Endothelial cell of umbilical vein (primary cell): ENCODE measurements at regions not wholly inside any gene's neighbourhood (a gene's known extent, or its start where the extent isn't known, plus 50 kb on each side); places are given as distances from the start of the nearest gene placed in this dataset.
A peak's percentile ranks its signal among the peaks of the same experiment; 100 is the strongest.

ENCODE experiments used
- BruUV-seq: library from RNA; stranded (reverse); fragments of 400-500 nt; replicated peaks from 2 replicates; lab custom pipeline; 2021; lab: Mats Ljungman, UMichigan
- CTCF ChIA-PET: fragments of 300-600, 350-600 bp; sonication (Branson Sonifier 250); formaldehyde crosslinking; loops from one replicate; lab custom pipeline; 2021; ENCODE audit warnings: antibody characterized with exemption, inconsistent platforms; lab: Charles Lee
- POLR2A ChIA-PET: fragments of 300-600, 350-600 bp; sonication (Branson Sonifier 250); formaldehyde crosslinking; loops from one replicate; lab custom pipeline; 2021; ENCODE audit warnings: antibody characterized with exemption, inconsistent platforms; lab: Charles Lee
- DNase-seq: peaks from one replicate; pipeline ENCODE4 v3.0.0-alpha.2; 2011; ENCODE audit warnings: low read depth, low spot score
- FAIRE-seq: peaks from 2 replicates; lab custom pipeline; 2011; peaks lifted over from hg19 to GRCh38; lab: Jason Lieb, UNC
- H2AFZ ChIP-seq: 2 replicates; pipeline ENCODE4 v1.6.0; 2012; ENCODE audit warnings: low read depth, low read length, control low read depth, inconsistent platforms
- H3K27ac ChIP-seq: 2 replicates; pipeline ENCODE4 v1.5.1; 2011; ENCODE audit warnings: low read depth, mild to moderate bottlenecking, control low read depth, low read length, moderate library complexity; ENCODE audit not compliant: insufficient read depth
- H3K27me3 ChIP-seq, 2 experiments: 2 replicates each; pipeline versions ENCODE4 v1.6.0 to v1.6.1; 2011; ENCODE audit warnings: low read length in 2 of 2, mixed read lengths in 1 of 2; ENCODE audit not compliant: control insufficient read depth in 2 of 2, insufficient read depth in 2 of 2
- H3K36me3 ChIP-seq, 2 experiments: 2 replicates in 1 of 2; 3 replicates in 1 of 2; pipeline ENCODE4 v1.5.1; 2011; ENCODE audit warnings: low read length in 2 of 2, mild to moderate bottlenecking in 1 of 2, moderate library complexity in 1 of 2; ENCODE audit not compliant: control insufficient read depth in 2 of 2, insufficient read depth in 2 of 2; ENCODE audit errors: extremely low read depth in 1 of 2
- H3K4me1 ChIP-seq: 3 replicates; pipeline ENCODE4 v1.5.1; 2011; ENCODE audit warnings: mild to moderate bottlenecking, low read length; ENCODE audit not compliant: control insufficient read depth, insufficient read depth; ENCODE audit errors: extremely low read depth
- H3K4me2 ChIP-seq: 2 replicates; pipeline ENCODE4 v1.6.1; 2011; ENCODE audit warnings: low read length, control low read depth, mixed read lengths; ENCODE audit not compliant: insufficient read depth
- H3K4me3 ChIP-seq, 3 experiments: fragments of 200-600 bp in 1 of 3; sonication (generic), shearing (Covaris generic) in 1 of 3; replicated peaks in 1 of 3; 2 replicates each; pipeline ENCODE4 v1.5.1; 2011 to 2016; ENCODE audit warnings: control low read depth in 3 of 3, low read length in 3 of 3, mild to moderate bottlenecking in 2 of 3, inconsistent platforms in 1 of 3, low read depth in 1 of 3, moderate library complexity in 1 of 3; ENCODE audit not compliant: insufficient read depth in 1 of 3
- H3K79me2 ChIP-seq: 2 replicates; pipeline ENCODE4 v1.6.0; 2012; ENCODE audit warnings: low read length, inconsistent platforms; ENCODE audit not compliant: control insufficient read depth, insufficient read depth
- H3K9ac ChIP-seq: replicated peaks from 2 replicates; pipeline ENCODE3; 2011; ENCODE audit warnings: low read length, control low read depth; ENCODE audit not compliant: insufficient read depth; ENCODE audit errors: extremely low read depth
- H3K9me1 ChIP-seq: replicated peaks from 3 replicates; pipeline ENCODE4 v1.6.0; 2011; ENCODE audit warnings: mild to moderate bottlenecking, low read length; ENCODE audit not compliant: control insufficient read depth, insufficient read depth; ENCODE audit errors: extremely low read depth
- H3K9me3 ChIP-seq: replicated peaks from 2 replicates; pipeline ENCODE4 v1.5.1; 2012; ENCODE audit warnings: low read length, inconsistent platforms; ENCODE audit not compliant: control insufficient read depth, insufficient read depth
- H4K20me1 ChIP-seq: replicated peaks from 2 replicates; pipeline ENCODE3; 2011; ENCODE audit warnings: mild to moderate bottlenecking, low read length; ENCODE audit not compliant: control insufficient read depth, insufficient read depth; ENCODE audit errors: extremely low read depth
- CTCF ChIP-seq, 2 donors: IDR thresholded peaks; 1 replicate in 1 of 2; 2 replicates in 1 of 2; pipeline ENCODE4 v1.5.1; 2011; ENCODE audit warnings: low read length in 2 of 2, mild to moderate bottlenecking in 2 of 2, moderate library complexity in 2 of 2, control low read depth in 1 of 2, inconsistent platforms in 1 of 2, low read depth in 1 of 2; ENCODE audit not compliant: insufficient read depth in 1 of 2; ENCODE audit errors: extremely low read depth in 1 of 2
- EZH2 ChIP-seq: IDR thresholded peaks from 2 replicates; pipeline ENCODE4 v1.6.1; 2012; ENCODE audit warnings: borderline replicate concordance, low read depth, mild to moderate bottlenecking, moderate library complexity, low read length, inconsistent platforms; ENCODE audit not compliant: severe bottlenecking
- FOS ChIP-seq: IDR thresholded peaks from 2 replicates; pipeline ENCODE4 v1.6.1; 2011; ENCODE audit warnings: mild to moderate bottlenecking, low read length, moderate library complexity, borderline replicate concordance; ENCODE audit not compliant: insufficient read depth
- GATA2 ChIP-seq: IDR thresholded peaks from 2 replicates; pipeline ENCODE4 v1.7.0; 2011; ENCODE audit warnings: low read depth, mild to moderate bottlenecking, moderate library complexity, mixed read lengths, low read length; ENCODE audit not compliant: insufficient read length, insufficient read depth
- JUN ChIP-seq: IDR thresholded peaks from 2 replicates; pipeline ENCODE4 v1.6.1; 2011; ENCODE audit warnings: borderline replicate concordance, low read depth; ENCODE audit not compliant: insufficient read length, insufficient read depth
- MYC ChIP-seq: IDR thresholded peaks from one replicate; pipeline ENCODE4 v1.6.1; 2011; ENCODE audit warnings: mild to moderate bottlenecking, low read depth, low read length
- POLR2A ChIP-seq: IDR thresholded peaks from 2 replicates; pipeline ENCODE4 v1.6.1; 2012; ENCODE audit warnings: low read depth, mild to moderate bottlenecking, control low read depth, low read length
- POLR2AphosphoS5 ChIP-seq: IDR thresholded peaks from 2 replicates; pipeline ENCODE4 v1.6.1; 2012; ENCODE audit warnings: low read depth, mild to moderate bottlenecking, control low read depth, low read length, moderate library complexity; ENCODE audit not compliant: insufficient read depth
- dilution Hi-C: fragments of 300-500 bp; cut with MboI; formaldehyde crosslinking; loops from one replicate; pipeline ENCODE4 v1.15.0; 2019; ENCODE audit warnings: low sequenced_read_pairs; ENCODE audit not compliant: extremely low pct_ligation_motif_present
- intact Hi-C: fragments of 100-400 bp; cut with micrococcal nuclease; formaldehyde crosslinking; loops from one replicate; pipeline ENCODE4 v1.10.0; 2022
- TF ChIP-seq, protein P1 (sequence below): IDR thresholded peaks from 2 replicates; pipeline ENCODE4 v1.6.1; 2011; ENCODE audit not compliant: insufficient read depth, insufficient read length

DNA sequence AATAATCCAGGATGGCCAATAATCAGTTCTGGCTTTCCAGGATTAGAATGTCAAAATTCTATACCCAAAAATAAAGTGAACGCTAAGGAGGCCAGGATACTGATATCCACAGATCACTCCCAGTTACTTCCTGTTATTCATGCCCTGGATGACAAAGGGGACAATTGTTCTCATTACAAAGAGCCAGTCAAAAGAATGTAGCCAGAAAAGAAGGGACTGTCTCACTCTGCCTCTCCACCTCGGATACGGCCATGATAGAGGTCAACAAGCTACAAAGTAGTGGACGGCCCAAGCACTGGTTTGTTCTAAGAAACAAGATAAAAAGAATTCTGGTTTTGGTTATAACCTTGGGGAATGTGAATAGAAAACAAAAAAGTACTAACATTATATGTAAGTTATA lies 116.1 kb upstream of the ATF7IP start:
- H3K4me2 ChIP-seq: peak overlapping the region; percentile 48

More for the DNA sequence above, 116.1 kb upstream of the ATF7IP start:
- Histone ChIP-seq H4K20me1 (no peaks in the 10 kb centered on the region), H3K27me3 (no peaks in the 10 kb centered on the region), H3K36me3 (no peaks in the 10 kb centered on the region), H3K9me1 (no peaks in the 10 kb centered on the region), H3K4me1 (peaks cover 36% of the 10 kb centered on the region), H3K9me3 (no peaks in the 10 kb centered on the region), H2AFZ (peak overlapping the region; percentile 9), H3K27ac (no peak overlapping the region), H3K79me2 (no peaks in the 10 kb centered on the region), H3K4me3 (no peak overlapping the region), H3K9ac (no peak overlapping the region)
- dilution Hi-C loops (no loop called here), intact Hi-C loops (loop anchor here (2.0 kb wide), 1 partner anchor 169 kb away; no protein-coding TSS in a partner anchor)
- TF ChIP-seq FOS (no peak), POLR2A (no peak), POLR2AphosphoS5 (no peak), MYC (no peak), CTCF (IDR thresholded peaks at IDR 0.05; ENCODE audit: extremely low read depth in 1 of 2, insufficient read depth in 1 of 2, low read depth in 1 of 2, low read length in 2 of 2) (no peak), EZH2 (no peak), JUN (no peak), GATA2 (no peak)
- TF ChIP-seq, protein P1, sequence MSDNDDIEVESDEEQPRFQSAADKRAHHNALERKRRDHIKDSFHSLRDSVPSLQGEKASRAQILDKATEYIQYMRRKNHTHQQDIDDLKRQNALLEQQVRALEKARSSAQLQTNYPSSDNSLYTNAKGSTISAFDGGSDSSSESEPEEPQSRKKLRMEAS: no peak
- FAIRE-seq (peak; percentile 73), DNase-seq (no peak)
- CTCF ChIA-PET: interaction anchor here (0.9 to 1.9 kb wide), 3 partner anchors 12 to 167 kb away, joined by 3 to 8 read pairs (median 3); partner anchors contain the start of gene ATF7IP
- BruUV-seq: no TSS peak
- POLR2A ChIA-PET: no interaction called here
